ENCODE measurements at regions not wholly inside any gene's neighbourhood (a gene's known extent, or its start where the extent isn't known, plus 50 kb on each side); places are given as distances from the start of the nearest gene placed in this dataset.

DNA sequence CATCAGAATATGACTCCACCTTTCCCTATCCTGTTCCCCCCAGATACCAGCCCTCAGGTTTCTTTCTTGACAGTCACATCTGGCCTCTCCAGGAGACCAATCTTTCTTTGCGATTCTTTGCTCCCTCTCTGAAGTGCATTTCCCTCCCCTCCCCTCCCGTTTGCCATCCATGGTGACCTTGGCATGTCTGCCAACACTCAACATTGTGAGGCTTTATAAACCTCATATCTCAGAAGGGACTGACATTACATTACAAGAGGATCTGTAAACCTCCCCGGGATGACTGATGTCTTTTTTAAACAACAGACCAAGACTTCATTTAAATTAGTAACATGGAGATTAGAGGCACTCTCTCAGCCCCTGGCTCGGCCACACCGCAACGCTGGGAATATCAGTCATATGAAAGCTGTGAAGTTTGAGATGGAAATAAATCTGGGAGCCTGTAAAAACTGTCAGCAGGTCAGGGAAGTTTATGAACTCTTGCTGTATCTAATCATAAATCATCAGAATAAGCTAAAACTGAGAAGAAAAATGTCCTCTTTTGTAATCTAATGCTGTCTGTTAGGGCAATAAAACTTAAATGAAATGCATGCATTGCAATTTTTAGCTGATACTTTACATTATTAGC, 401.7 kb upstream of the PROX1 start:
- no peak overlapping the region for H3K27ac ChIP-seq (ENCODE audit: control insufficient read depth, insufficient read depth, low read length)
- H3K4me3 ChIP-seq (ENCODE audit: control insufficient read depth in 2 of 3, extremely low read depth in 1 of 3, insufficient read depth in 2 of 3, low read depth in 1 of 3, low read length in 3 of 3): no peak overlapping the region
- no peak overlapping the region for H3K9ac ChIP-seq (ENCODE audit: control insufficient read depth, extremely low read depth, insufficient read depth, low read length)
- no peaks in the 10 kb centered on the region for H3K79me2 ChIP-seq (ENCODE audit: control insufficient read depth, insufficient read depth, low read length)
- TF ChIP-seq EZH2 (IDR thresholded peaks at IDR 0.05; ENCODE audit: low read length): no peak
- TF ChIP-seq, protein P1, sequence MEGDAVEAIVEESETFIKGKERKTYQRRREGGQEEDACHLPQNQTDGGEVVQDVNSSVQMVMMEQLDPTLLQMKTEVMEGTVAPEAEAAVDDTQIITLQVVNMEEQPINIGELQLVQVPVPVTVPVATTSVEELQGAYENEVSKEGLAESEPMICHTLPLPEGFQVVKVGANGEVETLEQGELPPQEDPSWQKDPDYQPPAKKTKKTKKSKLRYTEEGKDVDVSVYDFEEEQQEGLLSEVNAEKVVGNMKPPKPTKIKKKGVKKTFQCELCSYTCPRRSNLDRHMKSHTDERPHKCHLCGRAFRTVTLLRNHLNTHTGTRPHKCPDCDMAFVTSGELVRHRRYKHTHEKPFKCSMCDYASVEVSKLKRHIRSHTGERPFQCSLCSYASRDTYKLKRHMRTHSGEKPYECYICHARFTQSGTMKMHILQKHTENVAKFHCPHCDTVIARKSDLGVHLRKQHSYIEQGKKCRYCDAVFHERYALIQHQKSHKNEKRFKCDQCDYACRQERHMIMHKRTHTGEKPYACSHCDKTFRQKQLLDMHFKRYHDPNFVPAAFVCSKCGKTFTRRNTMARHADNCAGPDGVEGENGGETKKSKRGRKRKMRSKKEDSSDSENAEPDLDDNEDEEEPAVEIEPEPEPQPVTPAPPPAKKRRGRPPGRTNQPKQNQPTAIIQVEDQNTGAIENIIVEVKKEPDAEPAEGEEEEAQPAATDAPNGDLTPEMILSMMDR (optimal IDR thresholded peaks at IDR 0.05 in 1 of 3, IDR thresholded peaks at IDR 0.05 in 1 of 3, conservative IDR thresholded peaks at IDR 0.05 in 1 of 3; ENCODE audit: extremely low read depth in 1 of 3, insufficient read depth in 2 of 3, low read length in 3 of 3): no peak
- no peak overlapping the region for H2AFZ ChIP-seq (ENCODE audit: control insufficient read depth, low read length)
- dilution Hi-C loops (cut with MboI; ENCODE audit: extremely low pct_ligation_motif_present, low sequenced_read_pairs): no loop called here
- FAIRE-seq: no peak
- H3K4me2 ChIP-seq (ENCODE audit: control insufficient read depth, extremely low read depth, insufficient read depth, low read depth, low read length): no peak overlapping the region
- H3K36me3 ChIP-seq (ENCODE audit: control insufficient read depth in 2 of 2, extremely low read depth in 1 of 2, insufficient read depth in 2 of 2, low read length in 2 of 2): no peaks in the 10 kb centered on the region
- no peaks in the 10 kb centered on the region for H3K27me3 ChIP-seq (ENCODE audit: control insufficient read depth, extremely low read depth, insufficient read depth, low read length)
- DNase-seq (ENCODE audit: low read depth, low spot score): no peak
- no peaks in the 10 kb centered on the region for H3K9me3 ChIP-seq (ENCODE audit: control insufficient read depth, low read depth, low read length)
- no peaks in the 10 kb centered on the region for H4K20me1 ChIP-seq (ENCODE audit: control insufficient read depth, extremely low read depth, insufficient read depth, low read length)
- H3K4me1 ChIP-seq (ENCODE audit: control insufficient read depth, extremely low read depth, insufficient read depth, low read length): no peaks in the 10 kb centered on the region
- H3K9me1 ChIP-seq (ENCODE audit: control insufficient read depth, extremely low read depth, insufficient read depth, low read length): no peaks in the 10 kb centered on the region

DNA sequence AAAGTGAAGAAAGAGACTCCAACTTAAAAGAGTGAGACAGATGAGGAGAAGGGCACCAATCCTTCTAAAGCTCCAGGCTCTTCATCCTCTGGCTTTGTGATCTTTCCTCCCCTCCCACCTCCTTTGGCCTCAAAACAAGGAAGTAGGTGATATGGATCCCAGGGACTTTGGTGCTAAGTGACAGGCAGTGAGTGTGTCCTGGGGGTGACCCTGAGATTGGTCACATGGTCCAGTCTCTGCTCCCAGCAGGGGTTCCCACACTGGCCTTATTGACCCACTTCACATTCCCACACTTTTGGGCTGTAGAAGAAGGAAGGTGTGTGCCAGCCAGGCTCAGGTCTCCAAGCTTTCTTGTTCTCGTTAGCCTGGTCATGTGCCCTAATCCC, 401.2 kb upstream of the PROX1 start:
- no peak overlapping the region for H3K9ac ChIP-seq (ENCODE audit: control insufficient read depth, extremely low read depth, insufficient read depth, low read length)
- TF ChIP-seq, protein P1 (optimal IDR thresholded peaks at IDR 0.05 in 1 of 3, IDR thresholded peaks at IDR 0.05 in 1 of 3, conservative IDR thresholded peaks at IDR 0.05 in 1 of 3; ENCODE audit: extremely low read depth in 1 of 3, insufficient read depth in 2 of 3, low read length in 3 of 3): no peak
- no peak for TF ChIP-seq EZH2 (IDR thresholded peaks at IDR 0.05; ENCODE audit: low read length)
- H3K4me3 ChIP-seq (ENCODE audit: control insufficient read depth in 2 of 3, extremely low read depth in 1 of 3, insufficient read depth in 2 of 3, low read depth in 1 of 3, low read length in 3 of 3): no peak overlapping the region
- no peaks in the 10 kb centered on the region for H3K79me2 ChIP-seq (ENCODE audit: control insufficient read depth, insufficient read depth, low read length)
- dilution Hi-C loops (cut with MboI; ENCODE audit: extremely low pct_ligation_motif_present, low sequenced_read_pairs): no loop called here
- FAIRE-seq: no peak
- no peak overlapping the region for H2AFZ ChIP-seq (ENCODE audit: control insufficient read depth, low read length)
- no peaks in the 10 kb centered on the region for H4K20me1 ChIP-seq (ENCODE audit: control insufficient read depth, extremely low read depth, insufficient read depth, low read length)
- H3K4me1 ChIP-seq (ENCODE audit: control insufficient read depth, extremely low read depth, insufficient read depth, low read length): no peaks in the 10 kb centered on the region
- no peaks in the 10 kb centered on the region for H3K9me3 ChIP-seq (ENCODE audit: control insufficient read depth, low read depth, low read length)
- H3K27me3 ChIP-seq (ENCODE audit: control insufficient read depth, extremely low read depth, insufficient read depth, low read length): no peaks in the 10 kb centered on the region
- no peak for DNase-seq (ENCODE audit: low read depth, low spot score)
- H3K4me2 ChIP-seq (ENCODE audit: control insufficient read depth, extremely low read depth, insufficient read depth, low read depth, low read length): no peak overlapping the region
- H3K27ac ChIP-seq (ENCODE audit: control insufficient read depth, insufficient read depth, low read length): no peak overlapping the region
- H3K9me1 ChIP-seq (ENCODE audit: control insufficient read depth, extremely low read depth, insufficient read depth, low read length): no peaks in the 10 kb centered on the region
- no peaks in the 10 kb centered on the region for H3K36me3 ChIP-seq (ENCODE audit: control insufficient read depth in 2 of 2, extremely low read depth in 1 of 2, insufficient read depth in 2 of 2, low read length in 2 of 2)
